ENCODE measurements at regions not wholly inside any gene's neighbourhood (a gene's known extent, or its start where the extent isn't known, plus 50 kb on each side); places are given as distances from the start of the nearest gene placed in this dataset.

GRCh38 chr4:180814875-180815417, 1428.3 kb upstream of the TENM3 start:
- Histone ChIP-seq H3K9me3 (no peaks in the 10 kb centered on the region), H3K27me3 (no peaks in the 10 kb centered on the region), H3K4me3 (no peak overlapping the region), H3K36me3 (no peaks in the 10 kb centered on the region), H3K27ac (no peak overlapping the region), H3K4me1 (no peaks in the 10 kb centered on the region)
- intact Hi-C loops (cut with DNase I) = no loop called here
- DNase-seq (no peak), ATAC-seq (no peak)
- 90% methylated on average over 3 of the region's 3 CpGs for WGBS, 2 donors
- TF ChIP-seq CTCF (IDR thresholded peaks at IDR 0.05) = no peak

- Histone ChIP-seq H3K27ac (no peak overlapping the region), H3K9me3 (no peaks in the 10 kb centered on the region), H3K27me3 (no peaks in the 10 kb centered on the region), H3K4me1 (no peaks in the 10 kb centered on the region), H3K4me3 (no peak overlapping the region), H3K36me3 (no peaks in the 10 kb centered on the region)
- intact Hi-C loops (cut with DNase I) = no loop called here
- ATAC-seq (no peak), DNase-seq (no peak)
- WGBS, 2 donors = 78 to 81% methylated on average over 6 of the region's 6 CpGs
- TF ChIP-seq CTCF (IDR thresholded peaks at IDR 0.05) = no peak
These were observed 1425.7 kb upstream of the TENM3 start for GRCh38 chr4:180817529-180817928.

GRCh38 chr4:180823108-180823507, 1420.1 kb upstream of the TENM3 start:
- intact Hi-C loops (cut with DNase I) = no loop called here
- WGBS, 2 donors = 34 to 45% methylated on average over 2 of the region's 2 CpGs
- TF ChIP-seq CTCF (IDR thresholded peaks at IDR 0.05) = no peak

GRCh38 chr4:180827232-180828009, 1415.8 kb upstream of the TENM3 start:
- Histone ChIP-seq H3K9me3 (peaks cover 0 to 6% (median 0%) of the 10 kb centered on the region in 11 donors), H3K4me3 (peak overlapping the region in 9 of 10 donors; percentile 13 to 52 (median 39)), H3K4me1 (peaks cover 0 to 10% (median 0%) of the 10 kb centered on the region in 9 donors), H3K27ac (peak overlapping the region in 1 of 10 donors; percentile 36), H3K27me3 (no peaks in the 10 kb centered on the region), H3K36me3 (no peaks in the 10 kb centered on the region)
- WGBS, 2 donors = 57 to 59% methylated on average over 7 of the region's 7 CpGs
- DNase-seq (no peak), ATAC-seq (peak in 6 of 8 donors; percentile 29 to 61 (median 42))
- intact Hi-C loops (cut with DNase I) = no loop called here
- TF ChIP-seq CTCF (IDR thresholded peaks at IDR 0.05) = no peak

More at GRCh38 chr4:180823108-180823507, 1420.1 kb upstream of the TENM3 start:
- DNase-seq (no peak), ATAC-seq (no peak)
- H3K9me3 ChIP-seq = peaks cover 0 to 6% (median 0%) of the 10 kb centered on the region in 11 donors
- peaks cover 0 to 10% (median 0%) of the 10 kb centered on the region in 9 donors for H3K4me1 ChIP-seq
- no peak overlapping the region for H3K4me3 ChIP-seq
- H3K36me3 ChIP-seq = no peaks in the 10 kb centered on the region
- H3K27me3 ChIP-seq = no peaks in the 10 kb centered on the region
- no peak overlapping the region for H3K27ac ChIP-seq
